WTC11 (cell line): ENCODE measurements at regions not wholly inside any gene's neighbourhood (a gene's known extent, or its start where the extent isn't known, plus 50 kb on each side); places are given as distances from the start of the nearest gene placed in this dataset.

Experiments
- ATAC-seq: fragments of 200-7000 bp; cut with Tn5 transposase; 2 replicates; pipeline ENCODE4 v1.10.0; 2021; ENCODE audit warnings: mild to moderate bottlenecking, moderate library complexity
- CTCF ChIA-PET: fragments of 300-600 bp; sonication (Branson Sonifier 250); formaldehyde crosslinking; loops from one replicate; lab custom pipeline; 2021; ENCODE audit warnings: antibody characterized with exemption; lab: Charles Lee
- POLR2A ChIA-PET: fragments of 350-600 bp; sonication (Branson Sonifier 250); formaldehyde crosslinking; loops from one replicate; lab custom pipeline; 2021; ENCODE audit warnings: antibody characterized with exemption; lab: Charles Lee
- DNase-seq: peaks from one replicate; pipeline ENCODE4 v3.0.0; 2021; ENCODE audit warnings: low spot score
- H3K27ac Mint-ChIP-seq: 2 replicates; pipeline ENCODE4 v1.8.0; 2021; ENCODE audit warnings: mixed read lengths
- H3K27me3 Mint-ChIP-seq: 2 replicates; pipeline ENCODE4 v1.8.0; 2021; ENCODE audit warnings: low read depth, mild to moderate bottlenecking, moderate library complexity, mixed read lengths
- H3K36me3 Mint-ChIP-seq: 2 replicates; pipeline ENCODE4 v1.8.0; 2021; ENCODE audit warnings: mixed read lengths
- H3K4me1 Mint-ChIP-seq: 2 replicates; pipeline ENCODE4 v1.8.0; 2022; ENCODE audit warnings: mixed read lengths
- H3K4me3 Mint-ChIP-seq: 2 replicates; pipeline ENCODE4 v1.8.0; 2021; ENCODE audit warnings: mild to moderate bottlenecking, moderate library complexity, mixed read lengths
- H3K9me3 Mint-ChIP-seq: 2 replicates; pipeline ENCODE4 v1.8.0; 2021; ENCODE audit warnings: mixed read lengths
- CBFB ChIP-seq: sonication (generic); formaldehyde crosslinking; IDR thresholded peaks from 2 replicates; pipeline ENCODE4 v1.8.1; 2022; ENCODE audit warnings: mild to moderate bottlenecking, low read depth, missing genetic modification reagents
- CREM ChIP-seq: sonication (generic); formaldehyde crosslinking; IDR thresholded peaks from 2 replicates; pipeline ENCODE4 v1.8.1; 2022; ENCODE audit warnings: mild to moderate bottlenecking, missing genetic modification reagents, moderate library complexity
- ELF4 ChIP-seq: sonication (generic); formaldehyde crosslinking; IDR thresholded peaks from 2 replicates; pipeline ENCODE4 v1.8.1; 2022; ENCODE audit warnings: low read depth, mild to moderate bottlenecking, moderate library complexity, missing genetic modification reagents
- EMX1 ChIP-seq: fragments of 250-450 bp; sonication (Bioruptor Pico); IDR thresholded peaks from 2 replicates; pipeline ENCODE4 v1.8.0; 2021; ENCODE audit warnings: mild to moderate bottlenecking
- FOXJ3 ChIP-seq: sonication (generic); formaldehyde crosslinking; IDR thresholded peaks from 2 replicates; pipeline ENCODE4 v1.9.0; 2021; ENCODE audit warnings: missing genetic modification reagents, mild to moderate bottlenecking, borderline replicate concordance
- GRHL2 ChIP-seq: fragments of 250-450 bp; sonication (Bioruptor Pico); IDR thresholded peaks from 2 replicates; pipeline ENCODE4 v1.8.0; 2022; ENCODE audit warnings: mild to moderate bottlenecking, moderate library complexity; ENCODE audit not compliant: insufficient replicate concordance, severe bottlenecking
- HMGA2 ChIP-seq: fragments of 250-450 bp; sonication (Bioruptor Pico); IDR thresholded peaks from 2 replicates; pipeline ENCODE4 v1.4.0; 2021; ENCODE audit warnings: mild to moderate bottlenecking, moderate library complexity
- MXD4 ChIP-seq: fragments of 250-450 bp; sonication (Bioruptor Pico); IDR thresholded peaks from 2 replicates; pipeline ENCODE4 v1.8.0; 2021; ENCODE audit warnings: mild to moderate bottlenecking, moderate library complexity, borderline replicate concordance
- NFE2L1 ChIP-seq: sonication (generic); formaldehyde crosslinking; IDR thresholded peaks from 2 replicates; pipeline ENCODE4 v1.8.1; 2023; ENCODE audit warnings: missing genetic modification reagents
- SMAD4 ChIP-seq: sonication (generic); formaldehyde crosslinking; IDR thresholded peaks from 2 replicates; pipeline ENCODE4 v1.8.0; 2022; ENCODE audit warnings: mild to moderate bottlenecking, missing genetic modification reagents
- TEAD4 ChIP-seq: sonication (generic); formaldehyde crosslinking; IDR thresholded peaks from 2 replicates; pipeline ENCODE4 v1.8.0; 2022; ENCODE audit warnings: mild to moderate bottlenecking, missing genetic modification reagents
- TP53 ChIP-seq: sonication (generic); formaldehyde crosslinking; IDR thresholded peaks from 2 replicates; pipeline ENCODE4 v1.8.1; 2023; ENCODE audit warnings: mild to moderate bottlenecking, missing genetic modification reagents
- ZBTB21 ChIP-seq: sonication (generic); formaldehyde crosslinking; IDR thresholded peaks from 2 replicates; pipeline ENCODE4 v1.8.1; 2023; ENCODE audit warnings: mild to moderate bottlenecking, missing genetic modification reagents, borderline replicate concordance
- ZNF219 ChIP-seq: sonication (generic); formaldehyde crosslinking; IDR thresholded peaks from 2 replicates; pipeline ENCODE4 v1.8.0; 2023; ENCODE audit warnings: missing genetic modification reagents, mild to moderate bottlenecking, borderline replicate concordance
- ZNF263 ChIP-seq: sonication (generic); formaldehyde crosslinking; IDR thresholded peaks from 2 replicates; pipeline ENCODE4 v1.8.1; 2022; ENCODE audit warnings: low read depth, mild to moderate bottlenecking, moderate library complexity, missing genetic modification reagents
- ZNF317 ChIP-seq: sonication (generic); formaldehyde crosslinking; IDR thresholded peaks from 2 replicates; pipeline ENCODE4 v1.8.1; 2023; ENCODE audit warnings: low read depth, mild to moderate bottlenecking, moderate library complexity, missing genetic modification reagents, borderline replicate concordance
- ZNF671 ChIP-seq: fragments of 250-450 bp; sonication (Bioruptor Pico); IDR thresholded peaks from 2 replicates; pipeline ENCODE4 v1.8.0; 2021; ENCODE audit warnings: mild to moderate bottlenecking
- TF ChIP-seq, protein P1 (sequence below): sonication (generic); formaldehyde crosslinking; IDR thresholded peaks from 2 replicates; pipeline ENCODE4 v1.8.1; 2022; ENCODE audit warnings: low read depth, missing genetic modification reagents, borderline replicate concordance
- TF ChIP-seq, protein P2 (sequence below): fragments of 250-450 bp; sonication (Bioruptor Pico); IDR thresholded peaks from 2 replicates; pipeline ENCODE4 v2.1.2; 2022; ENCODE audit warnings: mild to moderate bottlenecking, moderate library complexity
- TF ChIP-seq, protein P3 (sequence below): sonication (generic); formaldehyde crosslinking; IDR thresholded peaks from 2 replicates; pipeline ENCODE4 v1.8.0; 2022; ENCODE audit warnings: mild to moderate bottlenecking, missing genetic modification reagents
- TF ChIP-seq, protein P4 (sequence below): sonication (generic); formaldehyde crosslinking; IDR thresholded peaks from 2 replicates; pipeline ENCODE4 v1.8.0; 2023; ENCODE audit warnings: mild to moderate bottlenecking, missing genetic modification reagents
- TF ChIP-seq, protein P5 (sequence below): fragments of 250-450 bp; sonication (Bioruptor Pico); IDR thresholded peaks from 2 replicates; pipeline ENCODE4 v1.9.0; 2021; ENCODE audit warnings: moderate library complexity, mild to moderate bottlenecking, inconsistent platforms, borderline replicate concordance

DNA sequence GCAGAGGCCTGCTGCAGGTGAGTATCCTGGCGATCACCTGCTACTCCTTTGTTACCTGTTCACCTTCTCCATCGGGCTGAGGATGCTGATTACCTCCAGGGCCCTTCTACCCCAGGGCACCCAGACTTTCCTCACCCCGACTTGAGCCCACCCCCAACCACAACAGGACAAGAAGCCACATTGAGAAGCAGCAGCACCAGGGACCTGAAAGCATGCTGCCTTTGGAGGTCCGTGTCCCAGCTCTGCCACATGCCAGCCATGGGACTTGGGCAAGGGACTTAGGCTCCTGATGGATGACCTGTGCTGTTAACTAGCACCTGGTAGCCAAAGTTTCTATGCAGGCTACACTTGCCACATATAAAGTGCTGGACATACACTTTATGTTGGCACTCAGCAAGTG lies 89.7 kb downstream of the CPZ start (continued):
- no peak for TF ChIP-seq SMAD4 (CRISPR knock-in tag)
- no peak for TF ChIP-seq CREM (CRISPR knock-in tag)

DNA sequence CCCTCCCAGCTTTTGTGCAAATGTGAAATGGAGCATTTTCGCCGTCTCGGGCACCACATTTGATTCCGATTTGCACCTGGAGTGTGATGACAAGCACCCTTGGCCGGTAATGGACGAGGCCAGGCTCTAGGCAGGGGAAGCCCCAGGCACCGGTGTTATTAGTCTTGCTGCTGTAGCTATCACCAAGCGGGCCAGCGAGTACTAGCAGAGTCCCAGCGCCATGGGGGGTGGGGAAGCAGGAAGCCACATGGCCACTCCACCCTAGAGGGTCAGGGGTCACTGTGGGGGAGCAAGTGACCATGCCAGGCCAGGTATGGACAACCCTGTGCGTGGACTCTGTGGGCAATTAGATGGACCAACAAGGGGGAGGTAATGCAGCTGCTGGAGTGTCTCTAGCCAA lies 88.8 kb downstream of the CPZ start:
- Mint-ChIP-seq H3K27me3 (peaks cover 15% of the 10 kb centered on the region), H3K9me3 (no peaks in the 10 kb centered on the region), H3K4me3 (no peak overlapping the region), H3K27ac (no peak overlapping the region), H3K4me1 (no peaks in the 10 kb centered on the region), H3K36me3 (no peaks in the 10 kb centered on the region)
- ChIA-PET POLR2A (no interaction called here), CTCF (interaction anchor here (1.3 kb wide), 1 partner anchor 74 kb away, joined by 4 read pairs; no protein-coding TSS in a partner anchor)
- no peak for ATAC-seq
- DNase-seq, result no peak
- TF ChIP-seq, protein P1, sequence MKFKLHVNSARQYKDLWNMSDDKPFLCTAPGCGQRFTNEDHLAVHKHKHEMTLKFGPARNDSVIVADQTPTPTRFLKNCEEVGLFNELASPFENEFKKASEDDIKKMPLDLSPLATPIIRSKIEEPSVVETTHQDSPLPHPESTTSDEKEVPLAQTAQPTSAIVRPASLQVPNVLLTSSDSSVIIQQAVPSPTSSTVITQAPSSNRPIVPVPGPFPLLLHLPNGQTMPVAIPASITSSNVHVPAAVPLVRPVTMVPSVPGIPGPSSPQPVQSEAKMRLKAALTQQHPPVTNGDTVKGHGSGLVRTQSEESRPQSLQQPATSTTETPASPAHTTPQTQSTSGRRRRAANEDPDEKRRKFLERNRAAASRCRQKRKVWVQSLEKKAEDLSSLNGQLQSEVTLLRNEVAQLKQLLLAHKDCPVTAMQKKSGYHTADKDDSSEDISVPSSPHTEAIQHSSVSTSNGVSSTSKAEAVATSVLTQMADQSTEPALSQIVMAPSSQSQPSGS, result no peak
- TF ChIP-seq ZNF671 (no peak), ELF4 (no peak), ZNF263 (no peak)

DNA sequence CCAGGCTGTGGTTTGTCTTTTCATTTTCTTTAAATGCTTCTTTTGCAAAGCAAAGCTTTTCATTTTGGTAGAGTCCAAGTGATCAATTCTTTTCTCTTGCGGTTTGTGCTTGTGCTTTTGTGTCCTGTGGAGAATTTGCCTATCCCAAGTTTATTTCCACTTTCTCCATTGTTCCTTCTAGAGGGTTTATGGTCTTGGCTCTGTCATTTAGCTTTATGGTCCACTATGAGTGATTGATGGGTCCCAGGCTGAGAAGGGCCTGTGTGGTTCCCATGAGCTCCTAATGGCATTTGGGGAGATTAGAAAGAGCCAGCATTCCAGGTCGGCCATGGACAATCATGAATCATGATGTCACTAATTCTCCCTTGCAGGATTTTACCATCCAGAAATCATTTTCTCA lies 86.5 kb downstream of the CPZ start:
- CTCF ChIA-PET, result interaction anchor here (1.3 to 3.9 kb wide), 3 partner anchors 9 to 239 kb away, joined by 3 to 31 read pairs (median 4); no protein-coding TSS in a partner anchor
- POLR2A ChIA-PET, result no interaction called here

DNA sequence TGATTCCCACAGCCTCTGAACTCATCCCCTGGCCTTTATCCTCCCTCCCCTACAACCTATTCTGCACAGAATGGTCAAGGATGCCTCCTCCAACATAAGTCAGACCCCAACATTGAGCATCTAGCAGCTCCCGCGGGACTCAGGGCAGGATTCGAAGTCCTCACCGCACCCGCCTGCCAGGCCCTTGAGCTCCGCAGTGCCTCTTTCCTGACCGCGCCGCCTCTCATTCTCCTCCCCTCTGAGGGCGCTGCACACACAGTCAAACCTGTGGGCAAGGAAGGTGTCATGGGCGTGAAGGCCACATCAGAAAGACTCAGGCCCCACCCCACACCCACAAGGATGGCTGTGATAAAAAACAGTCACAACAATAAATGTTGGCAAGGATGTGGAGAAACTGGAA lies 84.1 kb downstream of the CPZ start:
- DNase-seq, result no peak
- ChIA-PET CTCF (no interaction called here), POLR2A (no interaction called here)
- H3K36me3 Mint-ChIP-seq, result no peaks in the 10 kb centered on the region
- H3K27me3 Mint-ChIP-seq, result peaks cover 6% of the 10 kb centered on the region
- no peak overlapping the region for H3K4me3 Mint-ChIP-seq
- H3K4me1 Mint-ChIP-seq, result no peaks in the 10 kb centered on the region
- ATAC-seq, result no peak
- H3K27ac Mint-ChIP-seq, result no peak overlapping the region
- no peaks in the 10 kb centered on the region for H3K9me3 Mint-ChIP-seq
- no peak for TF ChIP-seq CBFB (CRISPR knock-in tag)
- no peak for TF ChIP-seq ZNF317 (CRISPR knock-in tag)
- no peak for TF ChIP-seq ZNF219 (CRISPR knock-in tag)
- no peak for TF ChIP-seq MXD4 (CRISPR knock-in tag)
- no peak for TF ChIP-seq FOXJ3
- no peak for TF ChIP-seq EMX1 (CRISPR knock-in tag)
- TF ChIP-seq GRHL2 (CRISPR knock-in tag), result no peak
- no peak for TF ChIP-seq ZBTB21
- TF ChIP-seq NFE2L1 (CRISPR knock-in tag), result no peak
- TF ChIP-seq TP53 (CRISPR knock-in tag), result no peak
- TF ChIP-seq, protein P2, sequence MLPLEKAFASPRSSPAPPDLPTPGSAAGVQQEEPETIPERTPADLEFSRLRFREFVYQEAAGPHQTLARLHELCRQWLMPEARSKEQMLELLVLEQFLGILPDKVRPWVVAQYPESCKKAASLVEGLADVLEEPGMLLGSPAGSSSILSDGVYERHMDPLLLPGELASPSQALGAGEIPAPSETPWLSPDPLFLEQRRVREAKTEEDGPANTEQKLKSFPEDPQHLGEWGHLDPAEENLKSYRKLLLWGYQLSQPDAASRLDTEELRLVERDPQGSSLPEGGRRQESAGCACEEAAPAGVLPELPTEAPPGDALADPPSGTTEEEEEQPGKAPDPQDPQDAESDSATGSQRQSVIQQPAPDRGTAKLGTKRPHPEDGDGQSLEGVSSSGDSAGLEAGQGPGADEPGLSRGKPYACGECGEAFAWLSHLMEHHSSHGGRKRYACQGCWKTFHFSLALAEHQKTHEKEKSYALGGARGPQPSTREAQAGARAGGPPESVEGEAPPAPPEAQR (CRISPR knock-in tag), result no peak
- TF ChIP-seq, protein P3, sequence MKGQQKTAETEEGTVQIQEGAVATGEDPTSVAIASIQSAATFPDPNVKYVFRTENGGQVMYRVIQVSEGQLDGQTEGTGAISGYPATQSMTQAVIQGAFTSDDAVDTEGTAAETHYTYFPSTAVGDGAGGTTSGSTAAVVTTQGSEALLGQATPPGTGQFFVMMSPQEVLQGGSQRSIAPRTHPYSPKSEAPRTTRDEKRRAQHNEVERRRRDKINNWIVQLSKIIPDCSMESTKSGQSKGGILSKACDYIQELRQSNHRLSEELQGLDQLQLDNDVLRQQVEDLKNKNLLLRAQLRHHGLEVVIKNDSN (CRISPR knock-in tag), result no peak
- TF ChIP-seq HMGA2 (CRISPR knock-in tag), result no peak
- TF ChIP-seq, protein P4, sequence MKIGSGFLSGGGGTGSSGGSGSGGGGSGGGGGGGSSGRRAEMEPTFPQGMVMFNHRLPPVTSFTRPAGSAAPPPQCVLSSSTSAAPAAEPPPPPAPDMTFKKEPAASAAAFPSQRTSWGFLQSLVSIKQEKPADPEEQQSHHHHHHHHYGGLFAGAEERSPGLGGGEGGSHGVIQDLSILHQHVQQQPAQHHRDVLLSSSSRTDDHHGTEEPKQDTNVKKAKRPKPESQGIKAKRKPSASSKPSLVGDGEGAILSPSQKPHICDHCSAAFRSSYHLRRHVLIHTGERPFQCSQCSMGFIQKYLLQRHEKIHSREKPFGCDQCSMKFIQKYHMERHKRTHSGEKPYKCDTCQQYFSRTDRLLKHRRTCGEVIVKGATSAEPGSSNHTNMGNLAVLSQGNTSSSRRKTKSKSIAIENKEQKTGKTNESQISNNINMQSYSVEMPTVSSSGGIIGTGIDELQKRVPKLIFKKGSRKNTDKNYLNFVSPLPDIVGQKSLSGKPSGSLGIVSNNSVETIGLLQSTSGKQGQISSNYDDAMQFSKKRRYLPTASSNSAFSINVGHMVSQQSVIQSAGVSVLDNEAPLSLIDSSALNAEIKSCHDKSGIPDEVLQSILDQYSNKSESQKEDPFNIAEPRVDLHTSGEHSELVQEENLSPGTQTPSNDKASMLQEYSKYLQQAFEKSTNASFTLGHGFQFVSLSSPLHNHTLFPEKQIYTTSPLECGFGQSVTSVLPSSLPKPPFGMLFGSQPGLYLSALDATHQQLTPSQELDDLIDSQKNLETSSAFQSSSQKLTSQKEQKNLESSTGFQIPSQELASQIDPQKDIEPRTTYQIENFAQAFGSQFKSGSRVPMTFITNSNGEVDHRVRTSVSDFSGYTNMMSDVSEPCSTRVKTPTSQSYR, result no peak
- TF ChIP-seq TEAD4 (CRISPR knock-in tag), result no peak
- TF ChIP-seq, all 79 proteins: peak for 0

More for the DNA sequence above, 86.5 kb downstream of the CPZ start:
- TF ChIP-seq, protein P5, sequence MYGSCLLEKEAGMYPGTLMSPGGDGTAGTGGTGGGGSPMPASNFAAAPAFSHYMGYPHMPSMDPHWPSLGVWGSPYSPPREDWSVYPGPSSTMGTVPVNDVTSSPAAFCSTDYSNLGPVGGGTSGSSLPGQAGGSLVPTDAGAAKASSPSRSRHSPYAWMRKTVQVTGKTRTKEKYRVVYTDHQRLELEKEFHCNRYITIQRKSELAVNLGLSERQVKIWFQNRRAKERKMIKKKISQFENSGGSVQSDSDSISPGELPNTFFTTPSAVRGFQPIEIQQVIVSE (CRISPR knock-in tag), result no peak
- TF ChIP-seq, all 79 proteins: peak for 0
- peaks cover 7% of the 10 kb centered on the region for H3K27me3 Mint-ChIP-seq
- H3K4me3 Mint-ChIP-seq, result no peak overlapping the region
- no peaks in the 10 kb centered on the region for H3K36me3 Mint-ChIP-seq
- H3K9me3 Mint-ChIP-seq, result no peaks in the 10 kb centered on the region
- ATAC-seq, result no peak
- DNase-seq, result no peak
- no peak overlapping the region for H3K27ac Mint-ChIP-seq
- no peaks in the 10 kb centered on the region for H3K4me1 Mint-ChIP-seq
